ENCODE measurements at regions not wholly inside any gene's neighbourhood (a gene's known extent, or its start where the extent isn't known, plus 50 kb on each side); places are given as distances from the start of the nearest gene placed in this dataset.
"Not testable (repeated sequence)": the region's sequence is repeated elsewhere in the genome, so short reads cannot be mapped to it uniquely, and the experiment has no call there.

- no peak for DNase-seq (ENCODE audit: low spot score)
Measured at GRCh38 chr11:45000918-45001317, 50.2 kb upstream of the TP53I11 start.

- DNase-seq (ENCODE audit: low spot score) = no peak
Measured at GRCh38 chr11:45001466-45002165, 50.9 kb upstream of the TP53I11 start.

- DNase-seq (ENCODE audit: low spot score) = no peak
Measured at GRCh38 chr11:45005106-45005505, 54.4 kb upstream of the TP53I11 start.

- DNase-seq (ENCODE audit: low spot score) = no peak
Measured at GRCh38 chr11:45007011-45007410, 56.3 kb upstream of the TP53I11 start.

- not testable (repeated sequence) for DNase-seq (ENCODE audit: low spot score)
Measured at GRCh38 chr11:45015983-45016382, 65.3 kb upstream of the TP53I11 start.

DNA sequence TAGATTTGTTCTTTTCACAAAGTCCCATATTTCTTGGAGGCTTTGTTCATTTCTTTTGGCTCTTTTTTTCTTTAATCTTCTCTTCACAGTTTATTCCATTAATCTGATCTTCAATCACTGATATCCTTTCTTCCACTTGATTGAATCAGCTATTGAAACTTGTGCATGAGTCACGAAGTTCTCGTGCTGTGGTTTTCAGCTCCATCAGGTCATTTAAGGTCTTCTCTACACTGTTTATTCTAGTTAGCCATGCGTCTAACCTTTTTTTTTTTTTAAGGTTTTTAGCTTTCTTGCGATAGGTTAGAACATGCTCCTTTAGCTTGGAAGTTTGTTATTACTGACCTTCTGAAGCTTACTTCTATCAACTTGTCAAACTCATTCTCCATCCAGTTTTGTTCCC lies 65.8 kb upstream of the TP53I11 start:
- DNase-seq (ENCODE audit: low spot score) = not testable (repeated sequence)

DNA sequence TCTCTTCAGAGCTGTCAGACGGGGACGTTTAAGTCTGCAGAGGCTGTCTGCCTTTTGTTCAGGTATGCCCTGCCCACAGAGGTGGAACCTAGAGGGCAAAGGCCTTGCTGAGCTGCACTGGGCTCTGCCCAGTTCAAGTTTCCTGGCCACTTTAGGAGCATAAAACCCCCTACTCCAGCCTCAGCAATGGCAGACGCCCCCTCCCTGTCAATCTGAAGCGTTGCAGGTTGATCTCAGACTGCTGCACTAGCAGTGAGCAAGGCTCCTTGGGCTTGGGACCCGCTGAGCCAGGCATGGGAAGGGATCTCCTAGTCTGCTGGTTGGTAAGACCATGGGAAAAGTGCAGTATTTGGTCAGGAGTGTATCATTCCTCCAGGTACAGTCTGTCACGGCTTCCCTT lies 66.6 kb upstream of the TP53I11 start:
- no peak for DNase-seq (ENCODE audit: low spot score)

DNA sequence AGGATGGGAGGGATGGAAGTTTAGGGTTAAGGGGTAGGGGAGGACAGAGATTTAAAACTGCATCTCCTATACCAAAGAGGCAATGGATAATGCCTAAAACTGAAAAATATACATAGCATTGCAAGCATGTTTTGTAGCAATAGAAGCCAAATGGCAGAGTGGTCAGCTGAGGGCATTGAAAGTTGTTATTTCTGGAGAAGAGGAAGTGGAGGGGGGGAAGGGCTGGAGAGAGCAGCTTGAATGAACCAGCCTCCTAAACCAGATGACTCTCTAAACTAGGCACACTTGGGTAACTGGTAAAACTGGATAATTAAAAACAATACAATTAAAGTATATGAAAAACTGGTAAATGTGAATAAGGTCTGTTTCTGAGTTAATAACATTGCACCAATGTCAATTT lies 70.3 kb upstream of the TP53I11 start:
- peak; percentile 66 for DNase-seq (ENCODE audit: low spot score)

- DNase-seq (ENCODE audit: low spot score) = peak; percentile 32
Measured at GRCh38 chr11:45021692-45022141, 71.0 kb upstream of the TP53I11 start.

DNA sequence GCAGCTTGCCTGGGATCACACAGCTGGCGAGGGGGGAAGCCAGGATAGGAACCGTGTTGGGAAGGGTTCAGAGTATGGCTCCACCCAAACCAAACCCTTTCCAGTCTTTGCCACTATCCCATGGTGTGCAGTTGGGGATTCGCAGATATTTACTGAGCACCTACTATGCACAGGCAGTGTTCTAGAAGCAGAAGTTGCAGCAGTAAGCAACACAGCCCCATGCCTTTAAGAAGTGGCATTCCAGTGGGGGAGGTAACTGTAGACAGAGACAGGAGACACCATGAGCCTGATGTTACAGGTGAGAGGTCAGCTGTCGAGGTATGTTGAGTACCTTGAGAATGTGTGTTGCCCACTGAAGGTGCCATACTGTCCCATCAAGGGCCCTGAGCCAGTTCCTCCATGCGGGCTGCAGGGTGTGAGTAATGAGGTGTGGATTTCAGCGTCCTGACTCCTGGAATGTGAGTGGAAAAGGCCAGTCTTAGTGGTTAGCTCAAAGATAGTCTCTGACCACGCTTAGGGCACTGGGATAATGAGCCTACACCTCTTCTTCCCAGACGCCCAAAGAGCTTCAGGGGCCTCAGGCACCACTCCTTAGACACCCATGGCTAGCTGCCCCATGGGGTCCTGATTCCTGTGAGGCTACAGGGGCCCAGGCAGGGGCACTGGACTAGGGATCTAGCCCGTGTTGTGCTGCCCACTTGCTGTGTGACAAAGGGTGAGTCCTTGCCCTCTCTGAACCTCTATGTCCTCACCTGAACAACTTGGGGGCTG lies 71.8 kb upstream of the TP53I11 start:
- no peak for DNase-seq (ENCODE audit: low spot score)

DNA sequence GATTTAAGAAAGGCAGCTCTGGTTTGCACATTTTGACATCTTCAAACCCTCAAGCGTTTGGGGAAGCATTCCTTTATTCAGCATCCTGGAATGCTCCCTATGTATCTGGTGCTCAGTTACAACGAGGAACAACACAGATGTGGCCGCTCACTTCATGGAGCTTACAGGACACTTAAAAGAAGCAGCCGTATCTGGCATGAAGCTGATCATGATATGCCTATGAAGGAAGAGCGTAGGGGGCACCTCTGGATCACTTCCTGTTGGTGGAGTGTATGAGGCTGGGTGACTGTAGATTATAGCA lies 72.3 kb upstream of the TP53I11 start:
- no peak for DNase-seq (ENCODE audit: low spot score)

DNA sequence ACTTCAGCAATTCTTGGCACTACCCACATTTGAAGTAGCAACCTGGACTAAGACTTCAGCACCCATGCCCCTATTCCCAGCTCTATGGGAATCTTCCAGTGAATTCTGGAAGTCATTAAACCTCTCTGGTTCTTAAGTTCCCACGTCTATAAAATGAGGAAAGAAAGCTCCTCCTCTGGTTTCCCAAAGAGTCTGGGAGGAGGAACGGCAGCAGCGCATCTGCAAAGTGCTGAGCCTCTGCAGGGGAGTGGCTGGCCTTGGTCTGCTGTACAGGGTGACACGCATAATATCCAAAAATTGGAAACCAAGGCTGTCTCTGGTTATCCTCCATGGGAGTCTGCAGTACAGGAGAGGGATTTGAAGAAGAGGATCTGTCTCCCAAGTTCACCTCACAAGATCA lies 73.6 kb upstream of the TP53I11 start:
- no peak for DNase-seq (ENCODE audit: low spot score)

DNA sequence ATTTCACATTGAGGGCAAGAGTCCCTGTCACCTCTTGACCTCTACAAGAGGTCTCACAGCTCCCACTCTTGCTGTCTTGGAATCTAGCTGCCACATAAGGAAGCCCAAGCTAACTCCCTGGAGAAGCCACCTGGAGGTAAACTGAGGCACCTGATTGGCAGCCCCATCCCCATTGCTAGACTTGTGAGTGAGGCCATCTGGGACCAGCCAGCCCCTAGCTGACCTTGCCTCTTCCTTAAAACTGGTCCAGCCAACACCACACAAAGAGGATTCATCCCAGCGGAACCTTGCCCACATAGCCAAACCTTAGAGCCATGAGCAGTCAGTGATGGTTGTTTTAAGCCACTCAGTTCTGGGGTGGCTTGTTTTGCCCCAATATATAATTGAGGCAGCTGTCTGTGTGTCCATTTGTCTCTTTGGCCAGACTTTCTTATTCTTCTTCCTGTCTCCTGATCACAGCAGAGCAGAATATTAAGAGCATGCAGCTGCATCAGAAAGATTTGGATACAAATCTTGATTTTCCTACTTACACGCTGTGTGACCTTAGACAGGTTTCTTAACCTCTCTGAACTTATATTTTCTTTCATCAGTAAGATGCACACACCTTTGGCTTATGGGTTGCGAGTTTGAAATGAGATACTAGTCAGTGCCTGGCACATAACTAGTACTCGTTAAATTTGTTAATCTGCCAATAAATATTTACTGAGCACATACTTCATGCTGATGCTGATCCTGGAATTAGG lies 74.3 kb upstream of the TP53I11 start:
- no peak for DNase-seq (ENCODE audit: low spot score)

GRCh38 chr11:45025716-45026492 lies 75.2 kb upstream of the TP53I11 start:
- DNase-seq (ENCODE audit: low spot score) = peak; percentile 80

GRCh38 chr11:45026835-45027234 lies 76.2 kb upstream of the TP53I11 start:
- no peak for DNase-seq (ENCODE audit: low spot score)

- no peak for DNase-seq (ENCODE audit: low spot score)
Measured at GRCh38 chr11:45027312-45027711, 76.6 kb upstream of the TP53I11 start.

DNA sequence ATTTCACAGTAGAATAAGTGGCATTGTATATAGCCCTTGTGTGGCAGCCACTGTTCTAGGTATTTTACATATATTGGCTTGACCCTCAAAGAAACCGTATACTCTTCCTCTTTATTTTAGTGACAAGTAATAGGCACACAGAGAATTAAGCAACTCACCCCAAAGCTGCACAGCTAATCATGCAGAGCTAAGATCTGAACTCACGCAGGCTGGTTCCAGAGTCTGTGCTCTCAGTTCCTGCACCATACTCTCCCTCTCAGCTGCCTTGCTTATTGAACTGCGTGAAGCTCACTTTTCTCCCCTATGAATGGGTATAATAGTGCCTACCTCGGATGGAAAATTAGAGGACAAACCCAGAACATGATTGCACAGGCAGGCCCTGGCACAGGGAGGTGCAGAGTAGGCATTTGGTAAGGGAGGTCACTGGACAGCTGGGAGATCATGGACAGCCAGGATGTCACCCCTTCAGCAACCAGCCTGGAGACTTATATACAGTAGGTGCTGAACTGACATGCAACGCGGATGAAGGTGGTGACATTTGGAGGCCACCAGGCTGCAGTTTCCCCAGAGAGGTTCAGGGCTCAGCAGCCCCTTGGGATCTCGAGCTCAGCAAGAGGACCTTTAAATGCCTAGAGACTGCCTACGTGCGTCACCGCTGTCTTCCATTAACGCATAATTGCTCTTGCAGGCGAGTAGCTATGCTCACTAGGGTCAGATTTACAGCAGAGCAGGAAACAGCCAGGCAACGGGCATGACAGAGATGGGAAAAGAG lies 78.4 kb upstream of the TP53I11 start:
- DNase-seq (ENCODE audit: low spot score) = no peak

DNA sequence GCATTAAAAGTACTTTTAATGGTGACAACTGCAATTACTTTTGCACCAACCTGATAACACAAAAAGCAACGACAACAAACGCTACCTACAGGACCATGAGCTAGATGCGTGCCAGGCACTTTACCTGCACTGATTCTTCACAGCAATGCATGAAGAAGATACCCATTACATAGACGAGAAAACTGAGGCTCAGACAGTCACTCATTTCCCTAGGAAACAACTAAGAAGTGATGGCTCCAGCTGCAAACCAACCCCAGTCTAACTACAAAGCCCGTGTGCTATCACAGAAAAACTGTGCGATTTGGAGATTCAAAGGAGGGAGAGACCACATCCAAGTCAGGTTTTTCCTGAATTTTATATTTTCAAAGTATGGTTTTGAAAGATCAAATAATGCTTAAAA lies 80.1 kb upstream of the TP53I11 start:
- DNase-seq (ENCODE audit: low spot score) = no peak

GRCh38 chr11:45031912-45032519 lies 81.3 kb upstream of the TP53I11 start:
- no peak for DNase-seq (ENCODE audit: low spot score)

DNA sequence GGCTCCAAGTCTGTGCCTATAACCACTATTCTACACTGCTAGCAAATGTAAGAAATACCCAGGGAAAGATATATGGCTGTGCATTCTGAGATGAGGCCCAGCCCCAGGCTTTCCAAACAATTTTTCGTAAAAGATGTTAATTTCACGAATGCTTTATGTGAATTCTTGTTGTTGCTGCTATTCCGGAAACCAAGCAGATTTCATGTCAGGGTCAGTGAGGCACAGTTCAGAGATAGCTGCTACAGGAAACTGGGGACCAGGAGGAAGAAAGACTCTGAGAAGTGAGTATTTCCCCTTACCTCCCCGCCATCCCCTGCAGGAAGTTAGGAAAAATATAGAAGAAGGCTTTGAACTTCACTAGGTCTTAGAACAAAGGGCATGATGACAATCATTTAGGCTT lies 84.7 kb upstream of the TP53I11 start:
- no peak for DNase-seq (ENCODE audit: low spot score)

- no peak for DNase-seq (ENCODE audit: low spot score)
Measured at GRCh38 chr11:45036010-45036409, 85.3 kb upstream of the TP53I11 start.

Measured in pons (tissue), 1 donor.